Activated naive CD4-positive, alpha-beta T cell treated with anti-CD3 and anti-CD28 coated beads, Interleukin-2, amount 10 ng/mL, durations not matched to agents 7 days and 5 days (primary cell): ENCODE measurements at regions not wholly inside any gene's neighbourhood (a gene's known extent, or its start where the extent isn't known, plus 50 kb on each side); places are given as distances from the start of the nearest gene placed in this dataset.

ENCODE experiments used
- CTCF ChIA-PET: fragments of 350-600 bp; sonication (Branson Sonifier 250); formaldehyde crosslinking; loops from one replicate; lab custom pipeline; 2021; ENCODE audit warnings: antibody characterized with exemption; lab: Charles Lee
- DNase-seq: peaks from one replicate; pipeline ENCODE4 v3.0.0-alpha.2; 2020
- H3K27ac Mint-ChIP-seq: one replicate; pipeline ENCODE4 v1.8.0; 2021; ENCODE audit warnings: mild to moderate bottlenecking, moderate library complexity, mixed read lengths
- H3K27me3 Mint-ChIP-seq: one replicate; pipeline ENCODE4 v1.8.0; 2021; ENCODE audit warnings: mild to moderate bottlenecking, mixed read lengths
- H3K36me3 Mint-ChIP-seq: one replicate; pipeline ENCODE4 v1.8.0; 2021; ENCODE audit warnings: mixed read lengths
- H3K4me1 Mint-ChIP-seq: one replicate; pipeline ENCODE4 v1.8.0; 2021; ENCODE audit warnings: mixed read lengths
- H3K4me3 Mint-ChIP-seq: one replicate; pipeline ENCODE4 v1.8.0; 2021; ENCODE audit warnings: mild to moderate bottlenecking, moderate library complexity, mixed read lengths
- H3K9me3 Mint-ChIP-seq: one replicate; pipeline ENCODE4 v1.8.0; 2021; ENCODE audit warnings: mixed read lengths

DNA sequence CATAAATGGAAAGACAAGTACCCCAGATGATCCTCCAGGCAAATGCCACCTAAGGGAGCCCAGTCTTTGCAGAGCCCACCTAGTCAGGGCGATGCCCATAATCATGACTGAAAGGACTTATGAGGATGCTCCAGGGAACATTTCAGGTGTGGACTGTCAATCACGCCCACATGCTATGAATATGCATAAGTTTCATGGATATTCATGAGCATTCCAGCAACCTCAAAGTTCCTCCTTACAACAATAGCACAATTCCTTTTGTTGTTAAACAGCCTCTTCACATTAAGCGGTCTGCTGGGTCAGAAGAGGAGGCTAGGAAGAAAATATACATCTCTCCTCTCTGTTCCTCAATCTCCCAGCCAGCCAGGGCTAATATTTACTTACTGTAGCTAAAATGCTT is 161.6 kb downstream of the C5orf15 start:
- no peak overlapping the region for H3K4me3 Mint-ChIP-seq
- no peaks in the 10 kb centered on the region for H3K9me3 Mint-ChIP-seq
- CTCF ChIA-PET, result no interaction called here
- no peak overlapping the region for H3K27ac Mint-ChIP-seq
- H3K4me1 Mint-ChIP-seq, result no peaks in the 10 kb centered on the region
- H3K27me3 Mint-ChIP-seq, result peaks cover 34% of the 10 kb centered on the region
- no peaks in the 10 kb centered on the region for H3K36me3 Mint-ChIP-seq
- DNase-seq, result no peak

DNA sequence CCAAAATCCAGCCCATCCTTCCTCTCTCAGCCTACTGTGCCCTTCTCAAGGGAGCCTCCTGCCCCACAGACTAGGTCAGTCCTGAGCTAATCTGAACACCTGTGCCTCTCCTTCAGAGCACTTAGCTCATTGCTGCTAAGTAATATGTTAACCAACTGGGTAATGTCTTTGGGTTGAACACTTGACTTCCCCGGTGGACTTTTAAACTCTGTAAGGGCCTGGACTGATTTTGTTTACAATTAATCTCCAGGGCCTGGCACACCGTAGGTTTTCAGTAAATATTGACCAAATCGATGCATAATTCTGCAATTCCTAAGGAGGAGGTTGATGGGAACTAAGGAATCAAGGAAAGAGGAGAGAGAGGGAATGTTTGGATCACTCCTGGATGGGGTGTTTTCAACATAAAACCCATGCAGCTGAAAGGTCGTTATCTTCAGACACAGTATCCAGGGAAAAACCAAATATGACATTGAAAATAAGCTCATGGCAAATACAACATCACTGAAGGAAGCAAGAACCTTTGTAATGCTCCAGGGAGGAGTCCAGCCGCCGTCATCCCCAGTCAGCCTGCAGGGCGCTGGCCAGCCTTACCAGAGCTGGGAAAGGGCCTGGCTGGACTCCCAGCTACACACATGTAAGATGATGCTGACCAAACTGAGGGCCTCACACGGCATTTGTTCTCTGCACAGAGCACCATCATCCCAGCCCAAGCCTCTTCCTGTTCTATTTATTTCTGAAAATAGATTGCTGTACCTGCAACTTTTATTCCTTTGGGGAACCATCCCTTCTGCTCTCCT is 166.3 kb downstream of the C5orf15 start:
- no peaks in the 10 kb centered on the region for H3K9me3 Mint-ChIP-seq
- H3K4me3 Mint-ChIP-seq, result no peak overlapping the region
- peaks cover 43% of the 10 kb centered on the region for H3K27me3 Mint-ChIP-seq
- CTCF ChIA-PET, result no interaction called here
- H3K36me3 Mint-ChIP-seq, result no peaks in the 10 kb centered on the region
- H3K27ac Mint-ChIP-seq, result no peak overlapping the region
- DNase-seq, result no peak
- H3K4me1 Mint-ChIP-seq, result no peaks in the 10 kb centered on the region

DNA sequence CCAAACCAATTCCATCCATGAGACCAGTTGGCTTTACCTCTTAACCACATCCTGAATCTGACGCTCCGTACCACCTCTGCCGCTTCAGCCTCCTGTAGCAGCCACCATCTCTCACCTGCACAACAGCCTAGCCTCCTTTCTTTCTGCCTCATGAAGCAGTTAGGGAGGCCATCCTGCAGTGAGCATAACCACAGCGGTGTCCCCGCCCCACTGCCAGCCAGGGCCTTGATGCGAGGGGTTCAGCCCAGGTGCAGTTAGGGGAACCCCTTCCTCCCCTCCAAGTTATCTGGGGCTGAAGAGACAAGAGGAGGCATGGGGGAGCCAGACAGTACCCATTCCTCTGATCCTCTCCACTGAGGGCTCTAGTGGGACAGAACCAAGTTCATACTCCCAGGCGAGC is 167.0 kb downstream of the C5orf15 start:
- no peaks in the 10 kb centered on the region for H3K36me3 Mint-ChIP-seq
- H3K4me3 Mint-ChIP-seq, result no peak overlapping the region
- H3K27me3 Mint-ChIP-seq, result peaks cover 44% of the 10 kb centered on the region
- no peak overlapping the region for H3K27ac Mint-ChIP-seq
- no peaks in the 10 kb centered on the region for H3K4me1 Mint-ChIP-seq
- H3K9me3 Mint-ChIP-seq, result no peaks in the 10 kb centered on the region
- CTCF ChIA-PET, result no interaction called here
- DNase-seq, result no peak

DNA sequence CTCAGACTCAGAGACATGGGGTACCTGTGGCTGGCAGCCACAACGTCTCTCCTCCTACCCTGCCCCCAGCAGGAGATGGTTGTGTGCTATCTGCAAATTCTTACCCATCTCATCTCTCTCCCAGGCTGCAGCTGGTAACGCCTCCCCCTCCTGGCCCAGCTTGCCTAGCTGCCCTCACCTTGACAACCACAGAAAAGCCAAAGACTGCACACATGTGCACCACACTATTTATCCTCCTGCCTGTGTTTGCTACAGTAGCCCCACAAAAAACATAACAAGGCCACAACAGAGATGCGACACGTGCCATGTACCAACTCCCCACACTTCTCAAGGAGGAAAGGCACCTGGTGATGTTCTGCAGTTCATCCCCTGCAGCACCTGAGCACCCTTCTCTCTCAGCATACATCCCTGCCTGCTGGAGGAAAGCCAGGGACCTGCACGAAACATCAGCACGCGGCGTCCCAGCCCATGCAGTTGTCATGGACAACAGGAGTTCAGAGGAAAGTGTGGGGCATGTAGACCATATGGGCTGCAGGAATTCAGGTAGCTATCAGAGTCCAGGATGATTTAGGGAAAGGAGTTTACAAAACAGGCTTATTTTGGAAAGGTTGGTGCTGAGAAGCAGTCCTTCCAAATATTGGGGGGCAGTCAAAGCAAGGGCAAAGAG is 168.7 kb downstream of the C5orf15 start:
- Mint-ChIP-seq H3K9me3 (no peaks in the 10 kb centered on the region), H3K36me3 (no peaks in the 10 kb centered on the region), H3K4me1 (no peaks in the 10 kb centered on the region), H3K4me3 (no peak overlapping the region), H3K27me3 (peaks cover 48% of the 10 kb centered on the region), H3K27ac (no peak overlapping the region)
- CTCF ChIA-PET, result no interaction called here
- DNase-seq, result no peak

DNA sequence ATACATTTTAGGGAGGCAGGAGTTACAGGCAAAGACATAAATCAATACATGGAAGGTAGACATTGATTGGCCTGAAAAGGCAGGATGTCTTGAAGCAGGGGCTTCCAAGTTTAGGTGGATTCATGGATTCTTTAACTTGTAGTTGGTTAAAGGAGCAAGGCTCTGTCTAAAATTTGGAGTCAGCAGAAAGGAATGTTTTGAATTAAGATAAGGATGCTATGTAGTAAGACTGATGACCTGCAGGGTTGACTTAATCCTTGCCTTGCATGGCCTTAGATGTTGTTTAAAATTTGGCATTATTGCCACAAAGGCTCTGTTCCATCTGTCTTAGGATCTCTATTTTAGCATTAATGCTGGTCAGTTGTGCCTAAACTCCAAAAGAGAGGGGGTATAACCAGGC is 171.3 kb downstream of the C5orf15 start:
- CTCF ChIA-PET, result no interaction called here
- Mint-ChIP-seq H3K36me3 (no peaks in the 10 kb centered on the region), H3K27me3 (peaks cover 49% of the 10 kb centered on the region), H3K9me3 (no peaks in the 10 kb centered on the region), H3K4me1 (no peaks in the 10 kb centered on the region), H3K4me3 (no peak overlapping the region), H3K27ac (no peak overlapping the region)
- DNase-seq, result no peak

DNA sequence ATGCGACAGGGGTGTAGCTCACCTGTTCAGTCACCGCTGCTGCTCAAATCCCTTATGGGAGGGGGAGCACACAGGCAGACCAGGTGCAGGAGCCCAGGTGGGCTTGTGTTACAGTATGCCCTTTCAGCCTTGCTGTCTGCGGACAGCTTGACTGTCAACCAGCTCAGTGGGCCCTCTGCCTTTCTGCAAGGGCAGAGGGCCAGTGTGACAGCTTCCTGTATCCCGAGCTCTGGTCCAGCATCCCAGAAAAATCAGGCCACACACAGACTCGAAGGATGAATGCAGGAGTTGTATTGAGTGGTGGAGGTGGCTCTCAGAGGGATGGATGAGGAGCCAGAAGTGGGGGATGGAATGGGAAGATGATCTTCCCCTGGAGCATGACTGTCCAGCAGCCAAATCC is 172.2 kb downstream of the C5orf15 start:
- H3K27ac Mint-ChIP-seq, result no peak overlapping the region
- DNase-seq, result no peak
- no peaks in the 10 kb centered on the region for H3K4me1 Mint-ChIP-seq
- H3K4me3 Mint-ChIP-seq, result no peak overlapping the region
- CTCF ChIA-PET, result no interaction called here
- H3K36me3 Mint-ChIP-seq, result no peaks in the 10 kb centered on the region
- no peaks in the 10 kb centered on the region for H3K9me3 Mint-ChIP-seq
- H3K27me3 Mint-ChIP-seq, result peaks cover 41% of the 10 kb centered on the region

DNA sequence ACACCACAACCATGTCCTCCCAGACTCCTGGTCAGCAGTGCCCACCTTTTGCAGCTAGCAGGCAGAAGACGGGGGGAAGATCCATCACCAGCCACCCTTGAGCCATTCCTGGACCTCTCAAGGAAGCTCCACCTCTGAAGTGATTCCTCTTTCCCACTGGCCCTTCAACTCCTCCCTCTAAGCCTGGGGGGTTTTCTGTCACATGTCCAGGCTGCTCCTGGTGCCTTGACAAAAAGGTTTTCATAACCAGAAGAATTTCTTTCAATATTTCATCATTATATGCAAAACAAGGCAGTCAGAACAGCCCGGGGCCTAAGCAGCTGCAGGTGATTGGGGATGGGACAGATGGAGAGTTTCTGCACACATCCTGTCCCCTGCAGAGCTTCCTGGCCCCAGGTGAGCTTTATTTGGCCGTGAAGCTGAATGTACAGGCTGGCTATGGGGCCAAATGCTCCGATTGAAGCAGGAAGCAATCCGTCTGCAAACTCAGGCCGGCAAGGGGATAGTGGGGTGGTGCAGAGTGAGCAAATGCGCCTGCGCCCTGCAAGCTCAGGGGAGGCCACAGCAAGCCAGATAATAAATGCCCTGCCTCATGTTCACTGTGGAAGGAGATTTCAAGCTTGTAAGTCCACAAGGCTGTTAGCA is 173.5 kb downstream of the C5orf15 start:
- Mint-ChIP-seq H3K4me3 (no peak overlapping the region), H3K27me3 (peaks cover 40% of the 10 kb centered on the region), H3K27ac (no peak overlapping the region), H3K36me3 (no peaks in the 10 kb centered on the region), H3K9me3 (no peaks in the 10 kb centered on the region), H3K4me1 (no peaks in the 10 kb centered on the region)
- DNase-seq, result no peak
- CTCF ChIA-PET, result no interaction called here

DNA sequence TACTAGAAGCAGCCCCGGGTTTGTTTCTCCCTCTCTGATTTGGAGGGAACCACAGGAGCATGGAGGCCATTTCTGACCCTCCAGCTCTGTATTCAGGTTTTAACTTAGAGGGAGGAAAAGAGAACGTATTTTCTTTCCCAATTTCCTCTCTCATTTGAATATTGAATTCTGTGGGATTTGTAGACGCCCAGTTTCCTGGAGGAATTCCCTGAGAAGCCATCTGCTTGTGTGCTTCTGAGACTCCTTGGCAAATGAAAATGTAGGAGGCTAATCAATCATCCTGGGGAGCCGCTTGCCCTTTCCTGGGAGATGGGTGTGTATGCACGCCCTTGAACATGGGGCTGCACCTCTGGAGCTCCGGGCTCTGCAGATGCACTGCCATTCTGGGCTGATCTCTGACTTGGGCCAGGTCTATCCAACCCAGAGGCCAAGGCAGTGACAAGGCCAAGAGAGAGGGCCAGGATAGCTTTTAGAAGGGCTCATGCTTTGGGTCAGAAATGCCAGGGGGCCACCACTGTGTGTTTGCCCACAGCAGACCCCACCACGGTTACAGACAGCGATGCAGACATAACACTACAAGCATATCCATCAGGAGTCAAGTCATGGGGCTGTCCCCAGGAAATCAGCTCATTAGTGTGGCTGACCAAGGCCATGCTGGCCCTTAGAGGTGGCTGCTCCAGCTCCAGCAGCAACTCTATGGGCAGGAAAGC is 174.5 kb downstream of the C5orf15 start:
- peaks cover 38% of the 10 kb centered on the region for H3K27me3 Mint-ChIP-seq
- DNase-seq, result no peak
- no peak overlapping the region for H3K27ac Mint-ChIP-seq
- no peak overlapping the region for H3K4me3 Mint-ChIP-seq
- no peaks in the 10 kb centered on the region for H3K9me3 Mint-ChIP-seq
- H3K36me3 Mint-ChIP-seq, result no peaks in the 10 kb centered on the region
- H3K4me1 Mint-ChIP-seq, result no peaks in the 10 kb centered on the region
- CTCF ChIA-PET, result no interaction called here

DNA sequence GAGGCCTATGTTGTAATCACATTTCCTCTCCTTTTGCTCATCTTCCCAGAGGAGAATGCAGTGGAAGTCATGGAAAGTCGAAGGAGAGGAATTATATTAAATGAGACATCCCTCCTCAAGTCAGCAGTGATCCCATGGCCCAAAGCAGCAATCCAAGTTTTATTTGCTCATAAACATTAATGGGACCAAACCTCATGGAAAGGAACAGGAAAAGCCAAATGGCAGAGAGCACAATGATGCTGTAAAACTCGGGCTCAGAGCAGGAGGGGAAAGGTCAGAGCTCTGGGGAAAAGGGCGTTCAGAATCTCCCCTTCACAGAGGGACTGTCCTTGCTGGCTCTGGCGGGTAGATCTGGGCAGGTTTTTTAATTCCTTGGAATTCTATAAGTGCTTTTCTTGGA is 175.8 kb downstream of the C5orf15 start:
- DNase-seq, result no peak
- H3K4me3 Mint-ChIP-seq, result no peak overlapping the region
- H3K9me3 Mint-ChIP-seq, result no peaks in the 10 kb centered on the region
- no peak overlapping the region for H3K27ac Mint-ChIP-seq
- peaks cover 32% of the 10 kb centered on the region for H3K27me3 Mint-ChIP-seq
- H3K36me3 Mint-ChIP-seq, result no peaks in the 10 kb centered on the region
- no peaks in the 10 kb centered on the region for H3K4me1 Mint-ChIP-seq
- CTCF ChIA-PET, result no interaction called here

DNA sequence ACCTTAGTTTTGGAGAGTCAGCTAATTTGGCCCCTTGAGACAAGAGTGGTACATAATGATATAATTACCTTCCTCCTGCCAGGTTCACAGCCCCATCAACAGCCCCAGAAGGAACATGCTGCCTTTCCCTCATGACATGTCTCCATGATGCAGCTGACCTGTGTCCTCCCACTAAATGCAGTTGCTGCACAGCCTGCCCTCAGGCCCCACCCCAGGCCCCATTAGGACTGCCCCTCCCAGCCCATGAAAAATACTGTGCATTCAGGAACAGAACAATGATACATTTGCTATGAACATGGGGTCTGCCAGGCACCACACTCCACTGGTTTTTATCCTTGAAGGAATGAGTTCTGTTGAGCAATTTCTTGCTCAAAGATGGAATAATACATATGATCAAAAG is 176.4 kb downstream of the C5orf15 start:
- CTCF ChIA-PET, result no interaction called here
- H3K27me3 Mint-ChIP-seq, result peaks cover 30% of the 10 kb centered on the region

DNA sequence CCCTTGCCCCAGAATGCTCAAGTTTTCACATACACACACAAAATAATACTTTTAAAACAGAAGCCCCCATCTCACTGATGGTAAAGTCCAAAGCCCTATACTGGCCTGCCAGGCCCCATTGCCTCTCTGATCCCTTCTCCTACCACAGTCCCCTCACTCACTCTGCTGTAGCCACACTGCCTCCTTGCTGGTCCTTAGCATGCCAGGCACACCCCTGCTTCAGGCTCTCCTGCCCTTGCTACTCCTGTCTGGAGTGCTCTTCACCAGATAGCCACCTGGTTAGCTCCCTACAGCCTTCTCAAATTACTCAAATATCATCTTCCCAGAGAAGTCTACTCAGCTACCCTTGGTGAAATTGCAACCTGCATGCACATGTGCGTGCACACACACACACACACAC is 177.5 kb downstream of the C5orf15 start:
- Mint-ChIP-seq H3K4me1 (no peaks in the 10 kb centered on the region), H3K27ac (no peak overlapping the region)

More for the DNA sequence above, 176.4 kb downstream of the C5orf15 start:
- Mint-ChIP-seq H3K36me3 (no peaks in the 10 kb centered on the region), H3K4me1 (no peaks in the 10 kb centered on the region), H3K4me3 (no peak overlapping the region), H3K9me3 (no peaks in the 10 kb centered on the region), H3K27ac (no peak overlapping the region)
- DNase-seq, result no peak

DNA sequence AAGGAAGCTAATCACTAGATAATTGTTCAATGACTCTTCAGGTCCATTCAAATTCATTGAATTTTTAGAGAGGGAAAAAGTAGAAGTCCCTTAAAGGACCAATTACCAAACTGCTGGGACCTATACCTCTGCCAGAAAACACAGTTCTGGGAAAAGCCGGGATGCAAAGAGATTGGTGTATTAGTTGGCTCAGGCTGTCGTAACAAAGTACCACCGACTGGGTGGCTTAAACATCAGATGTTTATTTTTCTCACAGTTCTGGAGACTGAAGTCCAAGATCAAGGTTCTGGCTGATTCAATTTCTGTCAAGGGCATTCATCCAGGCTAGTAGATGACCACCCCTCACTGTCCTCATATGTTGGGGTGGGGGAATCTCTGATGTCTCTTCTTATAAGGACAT is 177.1 kb upstream of the FSTL4 start:
- Mint-ChIP-seq H3K27me3 (peaks cover 15% of the 10 kb centered on the region), H3K9me3 (no peaks in the 10 kb centered on the region), H3K4me3 (no peak overlapping the region), H3K27ac (no peak overlapping the region), H3K4me1 (no peaks in the 10 kb centered on the region), H3K36me3 (no peaks in the 10 kb centered on the region)
- CTCF ChIA-PET, result no interaction called here
- no peak for DNase-seq

More for the DNA sequence above, 177.5 kb downstream of the C5orf15 start:
- Mint-ChIP-seq H3K27me3 (peaks cover 24% of the 10 kb centered on the region), H3K36me3 (no peaks in the 10 kb centered on the region), H3K4me3 (no peak overlapping the region), H3K9me3 (no peaks in the 10 kb centered on the region)
- no peak for DNase-seq
- CTCF ChIA-PET, result no interaction called here

DNA sequence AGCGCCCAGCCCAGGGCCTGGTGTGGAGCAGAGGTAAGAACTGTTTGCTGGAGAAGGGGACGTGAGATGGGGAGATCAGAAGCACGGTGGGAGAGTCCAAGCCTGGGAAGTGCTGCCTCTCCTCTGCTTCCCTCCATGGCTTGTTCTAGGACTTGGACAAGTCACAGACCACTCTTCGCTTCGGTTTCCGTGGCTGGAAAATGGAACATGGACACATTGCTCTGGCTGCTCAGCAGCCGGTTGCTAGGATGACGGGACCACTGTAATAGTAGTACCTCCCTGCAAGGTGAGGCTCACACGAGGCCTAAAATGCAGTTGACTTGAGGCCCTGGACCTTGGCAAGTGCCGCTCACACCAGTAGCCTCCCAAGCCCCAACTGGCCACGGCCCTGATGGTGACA is 175.8 kb upstream of the FSTL4 start:
- H3K27ac Mint-ChIP-seq, result no peak overlapping the region
- CTCF ChIA-PET, result no interaction called here

DNA sequence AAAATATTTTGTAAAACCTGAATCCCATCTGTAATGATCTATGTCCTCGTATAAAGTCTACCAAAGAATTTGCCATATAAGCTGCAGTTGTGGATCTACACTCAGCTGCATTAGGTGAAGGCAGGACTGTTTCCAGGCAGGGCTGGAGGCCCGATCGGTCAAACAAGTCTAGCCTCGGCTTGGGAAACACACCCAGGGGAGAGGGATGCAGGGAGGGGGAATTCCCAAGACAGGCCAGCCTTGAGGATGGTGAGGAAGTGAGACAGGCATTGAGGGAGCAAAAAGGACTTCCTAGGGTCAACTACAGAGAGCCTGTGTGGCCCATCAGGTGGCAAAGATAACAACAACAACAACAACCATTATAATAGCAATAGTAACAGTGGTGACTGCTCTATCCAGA is 174.1 kb upstream of the FSTL4 start:
- Mint-ChIP-seq H3K27me3 (peaks cover 12% of the 10 kb centered on the region), H3K4me1 (no peaks in the 10 kb centered on the region), H3K4me3 (no peak overlapping the region), H3K27ac (no peak overlapping the region), H3K9me3 (no peaks in the 10 kb centered on the region), H3K36me3 (no peaks in the 10 kb centered on the region)
- CTCF ChIA-PET, result no interaction called here
- DNase-seq, result no peak

More for the DNA sequence above, 175.8 kb upstream of the FSTL4 start:
- Mint-ChIP-seq H3K4me1 (no peaks in the 10 kb centered on the region), H3K4me3 (no peak overlapping the region), H3K36me3 (no peaks in the 10 kb centered on the region), H3K27me3 (peaks cover 17% of the 10 kb centered on the region), H3K9me3 (no peaks in the 10 kb centered on the region)
- no peak for DNase-seq
